ENCODE measurements at regions not wholly inside any gene's neighbourhood (a gene's known extent, or its start where the extent isn't known, plus 50 kb on each side); places are given as distances from the start of the nearest gene placed in this dataset.
"Not testable (repeated sequence)": the region's sequence is repeated elsewhere in the genome, so short reads cannot be mapped to it uniquely, and the experiment has no call there.

DNA sequence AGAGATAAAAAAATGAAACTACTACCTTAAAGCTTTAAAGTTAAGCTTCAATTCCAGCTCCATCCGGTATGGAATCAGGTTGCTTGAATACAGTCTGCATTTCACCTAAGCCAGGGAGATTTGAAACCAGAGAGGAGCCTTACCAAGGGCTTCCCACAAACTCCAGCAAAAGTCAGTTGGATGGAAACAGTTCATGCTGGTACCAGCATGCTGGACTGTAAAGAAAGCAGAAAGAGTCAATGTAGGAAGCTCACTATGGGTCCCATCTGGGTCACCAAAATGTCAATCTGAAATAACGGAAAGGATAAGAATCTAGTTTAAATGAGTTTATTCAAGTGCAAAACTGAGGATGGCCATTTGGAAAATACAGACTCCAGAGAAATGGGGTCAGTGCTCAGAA is 65.3 kb downstream of the CDO1 start:
- intact Hi-C loops (cut with DNase I), result loop anchor here in 1 of 2 donors (10.0 kb wide), 1 partner anchor 204 kb away; no protein-coding TSS in a partner anchor
- no peak for DNase-seq (ENCODE audit: low spot score)

- intact Hi-C loops (cut with DNase I), result no loop called here
- DNase-seq (ENCODE audit: low spot score), result no peak
Measured at GRCh38 chr5:115749016-115749415, 67.4 kb downstream of the CDO1 start.

DNA sequence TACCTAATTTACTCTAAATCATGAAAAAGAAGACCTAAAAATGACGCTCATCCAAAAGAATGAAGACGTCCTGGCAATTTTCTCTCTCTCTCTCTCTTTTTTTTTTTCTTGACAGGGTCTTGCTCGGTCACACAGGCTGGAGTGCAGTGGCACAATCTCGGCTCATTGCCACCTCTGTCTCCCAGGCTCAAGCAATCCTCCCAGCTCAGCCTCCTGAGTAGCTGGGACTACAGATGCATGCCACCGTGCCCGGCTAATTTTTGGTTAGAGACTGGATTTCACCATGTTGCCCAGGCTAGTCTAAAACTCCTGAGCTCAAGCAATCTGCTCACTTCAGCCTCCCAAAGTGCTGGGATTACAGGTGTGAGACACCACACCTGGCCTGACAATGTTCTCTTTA is 77.2 kb downstream of the CDO1 start:
- intact Hi-C loops (cut with DNase I); DNase-seq (ENCODE audit: low spot score): not testable (repeated sequence)

- intact Hi-C loops (cut with DNase I), result no loop called here
- no peak for DNase-seq (ENCODE audit: low spot score)
Measured at GRCh38 chr5:115738830-115739229, 77.6 kb downstream of the CDO1 start.

GRCh38 chr5:115737452-115737851 is 79.0 kb downstream of the CDO1 start:
- intact Hi-C loops (cut with DNase I), result no loop called here

DNA sequence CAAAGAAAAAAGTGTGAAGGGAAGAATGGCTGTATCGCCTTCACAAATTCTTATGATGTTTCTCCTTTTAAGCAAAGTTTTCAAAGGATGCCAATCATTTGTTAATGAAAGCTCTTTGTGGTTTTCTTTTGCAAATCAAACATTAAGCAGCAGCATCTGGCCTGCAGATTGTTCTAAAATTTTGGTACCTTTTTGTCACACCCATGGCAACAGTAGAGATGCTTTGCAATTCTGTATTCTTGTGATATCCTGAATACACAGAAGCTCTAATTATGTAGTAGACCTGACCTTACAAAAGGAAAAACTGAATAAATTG is 79.8 kb downstream of the CDO1 start:
- DNase-seq (ENCODE audit: low spot score), result no peak
- intact Hi-C loops (cut with DNase I), result no loop called here

More at GRCh38 chr5:115737452-115737851, 79.0 kb downstream of the CDO1 start:
- no peak for DNase-seq (ENCODE audit: low spot score)

DNA sequence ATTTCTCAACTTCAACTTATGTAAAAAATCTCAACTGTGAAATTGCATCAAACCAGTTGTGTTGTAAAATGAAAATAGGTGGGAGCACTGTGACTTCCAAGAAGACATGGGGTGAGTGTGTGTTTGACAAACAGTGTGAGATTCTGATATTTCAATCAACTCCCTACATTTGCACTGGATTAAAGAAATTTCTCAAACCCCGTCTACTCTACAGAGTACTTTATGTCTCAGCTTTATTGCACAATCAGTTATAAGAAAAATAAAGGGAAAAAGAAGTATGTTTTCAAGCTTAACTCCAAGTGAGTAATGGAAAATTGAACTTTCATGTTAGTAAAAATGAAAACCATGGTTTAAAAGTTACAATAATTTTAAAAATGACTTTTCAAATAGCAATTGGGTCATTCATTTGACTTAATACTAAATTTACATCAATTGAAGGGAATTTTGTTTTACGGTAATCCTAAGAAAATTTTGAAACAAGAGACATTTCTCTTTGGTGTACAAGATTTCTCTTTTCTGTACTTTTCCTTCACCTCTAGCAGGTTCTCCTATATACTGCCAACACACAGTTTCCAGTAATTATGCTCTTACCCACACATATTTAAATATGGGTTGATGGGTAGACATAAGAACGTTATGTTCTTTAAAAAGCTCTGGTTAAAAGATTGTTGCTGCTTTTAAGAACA is 80.3 kb downstream of the CDO1 start:
- no peak for DNase-seq (ENCODE audit: low spot score)
- intact Hi-C loops (cut with DNase I), result no loop called here

DNA sequence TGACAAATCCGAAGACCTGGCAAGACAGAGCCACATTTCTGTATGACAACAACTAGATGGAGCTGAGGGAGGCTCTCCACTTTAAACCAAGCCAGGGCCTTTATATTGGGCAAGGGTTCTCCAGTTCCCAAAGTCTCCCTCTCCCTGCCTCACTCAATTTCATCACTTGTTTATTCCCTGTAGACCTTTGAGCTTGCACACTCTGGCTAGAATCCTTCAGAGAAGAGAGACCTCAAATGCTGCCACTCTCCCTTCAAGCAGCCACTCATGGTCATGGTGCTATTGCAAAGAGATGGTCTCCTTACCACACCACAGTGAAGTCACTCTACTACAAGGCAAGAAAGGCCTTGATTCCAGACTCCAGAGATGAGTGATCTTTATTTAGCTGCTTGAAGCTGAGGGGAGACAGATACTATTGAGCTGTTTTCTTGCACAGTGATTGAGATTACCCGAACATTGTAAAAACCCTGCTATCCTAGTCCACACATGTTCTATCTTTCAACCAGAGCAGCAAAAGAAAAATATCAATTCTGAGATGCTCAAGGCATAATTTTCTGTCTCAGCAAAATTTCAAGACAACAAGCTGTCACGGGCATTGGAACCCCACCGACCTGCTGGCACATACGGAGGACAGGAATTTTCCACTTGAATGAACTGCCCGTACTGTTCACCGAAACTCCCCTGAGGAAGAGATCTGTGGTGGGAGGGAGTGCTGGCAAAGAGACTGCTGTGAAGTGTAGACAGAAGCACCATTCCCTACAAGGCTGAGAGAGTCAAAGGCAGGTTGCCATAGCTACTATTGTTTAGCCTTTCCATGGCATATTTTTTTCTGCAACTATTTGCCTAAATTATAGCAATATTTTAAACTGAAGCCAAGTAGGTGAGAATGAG is 81.1 kb downstream of the CDO1 start:
- intact Hi-C loops (cut with DNase I), result no loop called here
- no peak for DNase-seq (ENCODE audit: low spot score)

GRCh38 chr5:115733607-115734006 is 82.9 kb downstream of the CDO1 start:
- intact Hi-C loops (cut with DNase I), result no loop called here
- DNase-seq (ENCODE audit: low spot score), result no peak

DNA sequence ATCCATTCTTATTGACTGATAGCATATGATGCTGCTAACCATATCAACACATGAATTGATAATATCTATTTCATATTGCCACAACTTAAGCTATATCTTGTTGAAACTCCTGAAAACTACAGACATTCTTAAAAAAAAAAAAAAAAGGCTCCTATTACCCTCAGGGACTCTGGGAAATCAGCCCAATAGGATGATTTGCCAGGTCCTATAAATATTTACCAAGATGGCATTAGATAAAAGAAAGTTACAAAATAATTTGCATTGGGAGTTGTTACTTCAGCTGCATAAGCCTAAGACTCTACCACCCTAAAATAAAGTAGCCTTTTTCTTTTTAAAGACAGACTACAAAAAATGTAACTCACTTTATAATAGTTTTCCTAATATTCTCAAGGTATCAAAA is 84.4 kb downstream of the CDO1 start:
- intact Hi-C loops (cut with DNase I), result no loop called here
- DNase-seq (ENCODE audit: low spot score), result no peak

GRCh38 chr5:115725522-115725921 is 90.9 kb downstream of the CDO1 start:
- intact Hi-C loops (cut with DNase I), result no loop called here
- DNase-seq (ENCODE audit: low spot score), result no peak

GRCh38 chr5:115723220-115723619 is 93.2 kb downstream of the CDO1 start:
- intact Hi-C loops (cut with DNase I), result no loop called here
- DNase-seq (ENCODE audit: low spot score), result no peak

DNA sequence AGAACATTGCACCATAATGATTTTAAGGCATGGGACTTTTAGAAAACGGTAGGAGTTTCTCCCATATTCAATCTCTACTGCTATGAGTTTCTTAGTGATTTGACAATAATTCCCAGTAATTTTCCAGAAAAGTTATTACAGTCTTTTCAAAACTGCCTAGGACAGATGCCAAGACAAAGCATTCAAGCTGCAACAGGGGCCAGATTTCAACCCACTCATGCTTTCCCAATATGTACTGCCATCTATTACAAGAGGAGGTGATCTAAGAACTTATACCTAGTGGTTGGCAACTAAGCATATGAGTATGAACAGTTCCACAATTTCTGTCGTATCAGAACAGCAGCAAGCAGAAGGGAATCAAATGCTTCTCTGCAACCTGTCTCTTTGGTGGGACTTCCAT is 95.1 kb upstream of the TMED7 start:
- intact Hi-C loops (cut with DNase I), result no loop called here
- no peak for DNase-seq (ENCODE audit: low spot score)

- no peak for DNase-seq (ENCODE audit: low spot score)
- intact Hi-C loops (cut with DNase I), result no loop called here
Measured at GRCh38 chr5:115718927-115719326, 93.1 kb upstream of the TMED7 start.

- intact Hi-C loops (cut with DNase I), result no loop called here
Measured at GRCh38 chr5:115713408-115713807, 87.6 kb upstream of the TMED7 start.

DNA sequence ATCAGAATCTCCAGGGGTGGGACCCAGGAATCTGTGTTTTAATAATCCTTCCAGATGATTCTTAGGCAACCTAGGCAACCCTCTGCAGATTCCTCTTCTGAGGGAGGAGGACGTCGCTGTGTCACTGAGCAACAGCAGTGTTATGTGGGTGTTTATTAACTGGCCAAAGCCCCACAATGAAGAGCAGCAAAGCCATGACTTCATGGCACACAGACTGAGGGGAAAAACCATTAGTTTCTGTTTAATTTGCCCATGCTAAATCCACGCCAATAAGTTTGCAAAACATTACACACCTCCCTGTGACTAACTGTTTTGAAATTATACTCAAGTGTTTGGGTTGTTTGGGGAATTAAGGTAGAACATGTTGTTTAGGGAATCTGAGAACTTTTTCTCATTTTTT is 83.7 kb upstream of the TMED7 start:
- intact Hi-C loops (cut with DNase I), result no loop called here
- no peak for DNase-seq (ENCODE audit: low spot score)

More at GRCh38 chr5:115713408-115713807, 87.6 kb upstream of the TMED7 start:
- DNase-seq (ENCODE audit: low spot score), result no peak

DNA sequence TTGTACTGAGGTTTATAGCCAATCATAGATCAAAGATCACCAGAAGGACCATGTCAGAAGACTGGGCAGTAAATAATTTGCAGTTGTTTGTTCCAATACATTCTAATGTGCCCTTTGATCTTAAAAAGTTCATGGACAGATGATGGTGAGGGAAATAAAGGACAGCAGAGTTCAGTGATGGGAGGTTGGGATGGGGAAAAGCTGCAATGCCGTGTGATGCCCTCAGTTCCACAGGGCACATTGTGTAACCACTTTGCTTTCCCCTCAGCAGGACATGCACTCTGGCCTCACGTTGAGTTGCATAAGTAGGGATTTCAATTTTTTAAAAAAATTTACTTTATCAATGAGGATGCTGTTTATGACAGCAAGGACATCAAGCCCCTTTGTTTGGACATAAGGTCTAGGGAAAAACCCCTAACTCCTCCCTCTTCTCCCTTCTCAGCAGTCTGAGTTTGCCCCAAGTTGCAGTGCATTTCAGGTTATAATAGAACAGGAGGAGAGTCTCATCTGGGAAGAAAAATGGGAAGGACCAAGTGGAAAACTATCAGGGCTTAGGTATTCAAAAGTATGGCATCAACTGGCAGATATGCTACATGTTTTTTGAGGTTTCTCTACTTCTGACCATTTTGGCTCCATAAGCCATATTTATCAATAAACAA is 83.1 kb upstream of the TMED7 start:
- DNase-seq (ENCODE audit: low spot score), result no peak
- intact Hi-C loops (cut with DNase I), result no loop called here

- DNase-seq (ENCODE audit: low spot score), result no peak
- intact Hi-C loops (cut with DNase I), result no loop called here
Measured at GRCh38 chr5:115703514-115703913, 77.7 kb upstream of the TMED7 start.

DNA sequence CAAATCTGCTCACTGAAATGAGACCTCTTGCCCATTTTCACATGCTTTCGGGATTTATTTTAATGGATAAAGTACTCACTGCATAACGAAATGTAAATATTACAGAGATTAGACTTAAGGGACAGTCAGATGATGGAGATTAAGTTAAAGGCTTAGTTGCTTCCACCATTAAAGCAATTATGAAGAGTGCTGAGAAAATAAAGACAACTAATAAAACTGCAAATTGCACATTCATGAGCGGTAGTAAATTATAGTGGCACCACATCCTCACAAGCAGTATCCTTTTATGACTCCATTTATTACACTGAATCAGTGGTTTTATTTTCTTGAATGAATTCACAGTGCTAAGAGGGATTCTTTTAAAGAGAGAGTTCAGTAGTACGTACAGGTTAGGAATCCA is 76.2 kb upstream of the TMED7 start:
- DNase-seq (ENCODE audit: low spot score), result no peak
- intact Hi-C loops (cut with DNase I), result no loop called here

GRCh38 chr5:115699967-115700366 is 74.1 kb upstream of the TMED7 start:
- intact Hi-C loops (cut with DNase I), result no loop called here
- no peak for DNase-seq (ENCODE audit: low spot score)

Measured in posterior vena cava (tissue), 2 donors.